IPS-18a (cell line): ENCODE measurements at regions not wholly inside any gene's neighbourhood (a gene's known extent, or its start where the extent isn't known, plus 50 kb on each side); places are given as distances from the start of the nearest gene placed in this dataset.

ENCODE experiments used
- H3K27ac ChIP-seq: one replicate; pipeline ENCODE4 v1.5.1; 2013; ENCODE audit warnings: low read length
- H3K27me3 ChIP-seq: one replicate; pipeline ENCODE4 v1.6.1; 2013; ENCODE audit warnings: mild to moderate bottlenecking, low read length; ENCODE audit not compliant: control insufficient read depth, insufficient read depth
- H3K36me3 ChIP-seq: one replicate; pipeline ENCODE4 v1.6.1; 2013; ENCODE audit warnings: low read depth, low read length; ENCODE audit not compliant: control insufficient read depth
- H3K4me1 ChIP-seq: one replicate; pipeline ENCODE4 v1.6.1; 2013; ENCODE audit warnings: low read depth, low read length; ENCODE audit not compliant: control insufficient read depth
- H3K4me3 ChIP-seq: one replicate; pipeline ENCODE4 v1.5.1; 2013; ENCODE audit warnings: low read length
- H3K9ac ChIP-seq: one replicate; pipeline ENCODE4 v1.6.1; 2013; ENCODE audit warnings: mild to moderate bottlenecking, low read length, moderate library complexity
- H3K9me3 ChIP-seq: one replicate; pipeline ENCODE4 v1.6.1; 2013; ENCODE audit warnings: low read depth, low read length; ENCODE audit not compliant: control insufficient read depth

DNA sequence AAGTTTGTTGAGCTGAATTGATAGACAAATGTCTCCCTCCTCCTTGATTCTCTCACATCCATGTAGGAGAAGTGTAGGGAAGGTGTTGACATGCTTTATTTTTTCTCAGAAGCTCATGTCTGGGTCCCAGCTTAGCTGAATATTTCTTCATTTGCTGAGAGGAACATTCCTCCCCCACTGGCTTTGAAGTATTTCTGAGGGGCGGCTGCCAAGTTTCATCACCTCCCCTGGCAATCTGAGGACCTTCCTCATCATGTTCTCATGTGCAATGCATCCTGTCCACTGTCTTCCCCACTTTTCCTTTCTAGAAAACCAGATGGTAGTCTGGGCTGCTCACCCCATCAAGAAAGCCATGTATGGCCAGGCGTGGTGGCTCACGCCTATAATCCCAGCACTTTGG lies 168.9 kb upstream of the RGMA start:
- Histone ChIP-seq H3K27ac (no peak overlapping the region), H3K9me3 (no peaks in the 10 kb centered on the region), H3K36me3 (no peaks in the 10 kb centered on the region), H3K4me1 (no peaks in the 10 kb centered on the region), H3K27me3 (no peaks in the 10 kb centered on the region), H3K9ac (no peak overlapping the region), H3K4me3 (no peak overlapping the region)

DNA sequence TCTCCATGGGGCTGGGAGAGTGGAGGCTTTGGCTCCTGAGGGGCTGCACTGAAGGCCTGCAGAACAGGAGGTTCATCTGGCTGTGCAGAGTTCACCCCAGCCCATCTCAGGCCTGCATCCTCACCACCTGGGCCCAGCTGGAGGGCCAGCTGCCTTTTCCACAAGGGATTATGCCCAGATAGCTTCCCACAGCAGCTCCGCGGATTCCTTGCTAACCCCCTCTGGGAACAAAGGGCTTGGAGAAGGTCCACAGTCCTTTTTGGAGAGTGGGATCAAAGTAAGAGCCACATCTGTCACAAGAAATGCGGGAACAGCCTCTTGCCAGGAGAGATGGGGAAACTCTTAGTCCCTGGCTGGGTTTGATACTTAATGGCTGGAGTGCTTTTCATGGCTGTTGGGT lies 164.7 kb upstream of the RGMA start:
- no peaks in the 10 kb centered on the region for H3K4me1 ChIP-seq
- no peaks in the 10 kb centered on the region for H3K9me3 ChIP-seq
- H3K36me3 ChIP-seq: no peaks in the 10 kb centered on the region
- no peaks in the 10 kb centered on the region for H3K27me3 ChIP-seq
- no peak overlapping the region for H3K27ac ChIP-seq
- H3K9ac ChIP-seq: no peak overlapping the region
- H3K4me3 ChIP-seq: no peak overlapping the region

GRCh38 chr15:93252780-93253179 lies 163.8 kb upstream of the RGMA start:
- no peak overlapping the region for H3K4me3 ChIP-seq
- no peaks in the 10 kb centered on the region for H3K9me3 ChIP-seq
- no peaks in the 10 kb centered on the region for H3K4me1 ChIP-seq
- no peak overlapping the region for H3K9ac ChIP-seq
- no peak overlapping the region for H3K27ac ChIP-seq
- no peaks in the 10 kb centered on the region for H3K36me3 ChIP-seq
- H3K27me3 ChIP-seq: no peaks in the 10 kb centered on the region

- Histone ChIP-seq H3K9me3 (no peaks in the 10 kb centered on the region), H3K9ac (no peak overlapping the region), H3K36me3 (no peaks in the 10 kb centered on the region), H3K4me3 (no peak overlapping the region), H3K27me3 (peaks cover 7% of the 10 kb centered on the region), H3K4me1 (peaks cover 4% of the 10 kb centered on the region), H3K27ac (no peak overlapping the region)
Observed at GRCh38 chr15:93250950-93251349, 161.9 kb upstream of the RGMA start.

- Histone ChIP-seq H3K4me3 (no peak overlapping the region), H3K36me3 (no peaks in the 10 kb centered on the region), H3K4me1 (peaks cover 6% of the 10 kb centered on the region), H3K9me3 (no peaks in the 10 kb centered on the region), H3K9ac (no peak overlapping the region), H3K27me3 (peaks cover 10% of the 10 kb centered on the region), H3K27ac (no peak overlapping the region)
Observed at GRCh38 chr15:93250209-93250608, 161.2 kb upstream of the RGMA start.

DNA sequence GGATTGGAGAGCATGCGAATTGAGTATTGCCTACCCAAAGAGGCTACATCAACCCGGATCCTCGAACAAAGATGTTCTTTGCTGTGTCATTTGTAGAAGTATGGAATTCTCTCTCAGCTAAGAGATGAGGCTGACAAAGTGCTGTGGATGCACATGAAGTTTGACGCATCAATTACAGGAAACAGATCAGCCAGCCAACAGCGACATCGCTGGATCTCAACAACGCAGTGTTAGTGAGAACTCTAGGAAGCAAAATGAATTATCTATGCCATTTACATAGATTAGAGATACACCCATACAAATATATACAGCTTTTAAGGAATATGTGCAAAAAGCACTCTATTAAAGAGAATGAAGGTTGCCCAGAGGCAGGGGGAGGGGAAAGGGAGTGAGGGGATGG lies 160.6 kb upstream of the RGMA start:
- H3K4me3 ChIP-seq: no peak overlapping the region
- peaks cover 10% of the 10 kb centered on the region for H3K27me3 ChIP-seq
- no peaks in the 10 kb centered on the region for H3K36me3 ChIP-seq
- no peak overlapping the region for H3K9ac ChIP-seq
- H3K27ac ChIP-seq: no peak overlapping the region
- peaks cover 6% of the 10 kb centered on the region for H3K4me1 ChIP-seq
- H3K9me3 ChIP-seq: no peaks in the 10 kb centered on the region

DNA sequence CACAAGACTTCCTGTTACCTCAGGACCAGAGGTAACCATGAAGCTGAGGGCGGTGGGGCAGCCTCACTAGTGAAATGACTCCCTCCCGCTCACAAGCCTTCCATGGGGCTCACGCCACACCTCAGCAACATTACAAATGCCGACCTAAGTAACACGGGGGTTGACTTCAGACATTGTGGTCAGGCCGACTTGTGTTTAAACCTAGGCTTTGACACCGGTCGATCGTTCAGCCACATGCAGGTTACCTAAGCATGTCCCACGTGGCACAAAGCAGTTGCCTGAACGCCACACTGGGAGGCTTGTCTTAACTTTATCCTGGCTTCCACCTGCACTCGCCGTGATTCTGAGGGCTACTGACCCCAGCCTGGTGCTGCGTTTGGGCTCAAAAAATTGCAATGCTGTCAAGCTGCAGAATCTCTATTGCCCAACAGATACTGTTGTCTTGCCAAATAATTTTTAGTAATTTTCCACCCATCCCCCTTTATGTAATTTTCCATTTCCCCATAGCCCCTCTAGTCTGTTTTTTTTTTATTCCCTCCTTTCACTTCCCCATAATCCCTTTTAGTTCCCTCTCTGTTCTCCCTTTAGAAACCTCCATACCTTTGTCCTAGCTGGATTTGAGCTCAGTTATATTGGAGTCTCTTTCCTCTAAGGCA lies 158.6 kb upstream of the RGMA start:
- Histone ChIP-seq H3K36me3 (no peaks in the 10 kb centered on the region), H3K9me3 (no peaks in the 10 kb centered on the region), H3K27me3 (peaks cover 10% of the 10 kb centered on the region), H3K27ac (no peak overlapping the region), H3K4me1 (peaks cover 6% of the 10 kb centered on the region), H3K9ac (no peak overlapping the region), H3K4me3 (no peak overlapping the region)

GRCh38 chr15:93246266-93247242 lies 157.5 kb upstream of the RGMA start:
- no peak overlapping the region for H3K4me3 ChIP-seq
- no peaks in the 10 kb centered on the region for H3K9me3 ChIP-seq
- H3K36me3 ChIP-seq: no peaks in the 10 kb centered on the region
- H3K27ac ChIP-seq: no peak overlapping the region
- H3K27me3 ChIP-seq: peaks cover 10% of the 10 kb centered on the region
- no peak overlapping the region for H3K9ac ChIP-seq
- peaks cover 16% of the 10 kb centered on the region for H3K4me1 ChIP-seq

DNA sequence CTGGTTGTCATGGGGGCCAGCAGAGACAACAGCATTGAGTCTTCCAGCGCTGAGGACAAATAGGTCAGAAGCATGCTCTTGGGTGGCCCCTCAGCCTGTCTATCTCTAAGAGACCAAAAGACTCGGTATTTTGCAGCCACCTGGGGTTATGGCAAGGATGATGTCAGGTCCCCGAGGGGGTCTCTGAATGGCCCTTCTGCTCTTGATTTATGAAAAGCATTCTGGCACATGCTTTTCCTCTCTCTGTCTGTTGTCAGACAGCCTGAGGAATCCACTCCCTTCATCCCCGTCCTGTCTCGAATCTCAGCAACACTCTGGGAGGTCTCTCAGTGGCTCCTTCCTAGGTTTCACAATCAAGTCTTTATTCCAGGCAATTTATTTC lies 156.6 kb upstream of the RGMA start:
- Histone ChIP-seq H3K9ac (no peak overlapping the region), H3K4me3 (no peak overlapping the region), H3K27me3 (peaks cover 18% of the 10 kb centered on the region), H3K36me3 (no peaks in the 10 kb centered on the region), H3K9me3 (no peaks in the 10 kb centered on the region), H3K27ac (no peak overlapping the region), H3K4me1 (peaks cover 25% of the 10 kb centered on the region)

DNA sequence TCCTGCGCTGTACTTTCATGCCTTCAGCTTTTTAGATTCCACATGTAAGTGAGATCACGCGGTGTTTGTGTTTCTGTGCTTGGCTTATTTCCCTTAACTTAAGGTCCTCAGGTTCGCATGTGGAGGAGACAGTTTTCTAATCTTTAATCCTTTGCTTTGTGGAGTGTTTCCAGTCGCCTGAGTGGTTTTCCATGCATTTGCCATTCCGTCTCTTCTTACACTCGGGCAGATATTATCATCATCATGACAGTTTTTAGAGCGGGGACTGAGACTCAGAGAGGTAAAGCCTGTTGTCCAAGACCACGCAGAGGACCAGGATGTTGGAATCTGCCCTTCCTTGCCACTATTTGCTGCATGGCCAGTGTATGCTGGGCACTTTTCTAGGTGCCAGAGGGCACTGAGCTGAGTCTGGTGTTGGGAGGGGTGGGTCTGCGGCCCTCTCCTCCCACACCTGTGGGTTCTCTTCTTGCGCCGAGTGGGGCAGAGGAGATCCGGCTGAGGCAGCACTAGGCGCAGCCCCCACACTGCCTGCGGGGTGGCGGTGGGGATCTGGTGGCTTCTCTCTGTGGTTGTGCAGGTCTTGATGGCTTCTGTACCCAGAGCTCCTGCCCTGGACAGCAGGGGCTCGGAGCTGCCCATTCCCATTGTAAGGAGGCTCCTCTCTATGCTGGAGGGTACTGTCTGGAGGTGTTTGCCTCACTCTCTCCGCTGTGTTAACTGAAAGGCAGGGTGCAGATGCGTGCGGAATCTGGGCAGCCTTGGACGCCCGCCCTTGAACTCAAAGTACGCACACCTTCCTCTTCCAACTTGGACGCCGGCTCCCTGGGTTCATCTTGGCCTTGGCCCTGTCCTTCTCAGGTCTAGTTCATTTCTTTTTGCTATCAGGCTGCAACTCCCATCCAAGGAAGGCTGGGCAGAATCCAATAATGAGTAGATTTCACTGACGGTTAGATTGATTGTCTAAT lies 156.0 kb upstream of the RGMA start:
- no peaks in the 10 kb centered on the region for H3K9me3 ChIP-seq
- H3K27ac ChIP-seq: no peak overlapping the region
- H3K4me1 ChIP-seq: peaks cover 25% of the 10 kb centered on the region
- no peaks in the 10 kb centered on the region for H3K36me3 ChIP-seq
- no peak overlapping the region for H3K4me3 ChIP-seq
- H3K9ac ChIP-seq: no peak overlapping the region
- peaks cover 24% of the 10 kb centered on the region for H3K27me3 ChIP-seq

DNA sequence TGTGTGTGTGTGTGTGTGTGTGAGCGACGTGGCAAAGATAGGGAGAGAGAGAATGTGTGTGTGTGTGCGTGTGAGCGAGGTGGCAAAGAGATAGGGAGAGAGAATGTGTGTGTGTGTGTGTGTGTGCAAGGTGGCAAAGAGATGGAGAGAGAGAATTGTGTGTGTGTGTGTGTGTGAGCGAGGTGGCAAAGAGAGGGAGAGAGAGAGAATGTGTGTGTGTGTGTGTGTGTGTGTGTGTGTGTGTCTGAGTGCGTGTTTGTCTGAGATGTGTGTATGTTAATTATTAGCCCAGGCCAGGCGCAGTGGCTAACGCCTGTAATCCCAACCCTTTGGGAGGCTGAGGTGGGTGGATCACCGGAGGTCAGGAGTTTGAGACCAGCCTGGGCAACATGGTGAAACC lies 154.6 kb upstream of the RGMA start:
- Histone ChIP-seq H3K27ac (no peak overlapping the region), H3K9ac (no peak overlapping the region), H3K4me1 (peaks cover 25% of the 10 kb centered on the region), H3K36me3 (no peaks in the 10 kb centered on the region), H3K27me3 (peaks cover 32% of the 10 kb centered on the region), H3K9me3 (no peaks in the 10 kb centered on the region), H3K4me3 (no peak overlapping the region)
